IMR-90 (cell line): ENCODE measurements at regions not wholly inside any gene's neighbourhood (a gene's known extent, or its start where the extent isn't known, plus 50 kb on each side); places are given as distances from the start of the nearest gene placed in this dataset.
A peak's percentile ranks its signal among the peaks of the same experiment; 100 is the strongest.
"Not testable (repeated sequence)": the region's sequence is repeated elsewhere in the genome, so short reads cannot be mapped to it uniquely, and the experiment has no call there.

ENCODE experiments used
- ATAC-seq: fragments of 200-7000 bp; cut with Tn5 transposase; 2 replicates; pipeline ENCODE4 v1.9.1; 2020; ENCODE audit warnings: low read depth, mild to moderate bottlenecking, moderate library complexity
- BruUV-seq: library from RNA; stranded (reverse); fragments of 400-500 nt; replicated peaks from 2 replicates; lab custom pipeline; 2021; lab: Mats Ljungman, UMichigan
- CTCF ChIA-PET: fragments of 300-600 bp; formaldehyde crosslinking; extraction: SDS; loops from one replicate; lab custom pipeline; 2021; ENCODE audit warnings: antibody characterized with exemption; lab: Yijun Ruan, JAX
- POLR2A ChIA-PET: fragments of 300-600 bp; sonication (Branson Sonifier 250); formaldehyde crosslinking; loops from one replicate; lab custom pipeline; 2022; ENCODE audit warnings: antibody characterized with exemption; ENCODE audit not compliant: unreplicated experiment; lab: Charles Lee
- DNase-seq: peaks from one replicate; pipeline ENCODE4 v3.0.0; 2013
- H2AFZ ChIP-seq: replicated peaks from 2 replicates; pipeline ENCODE3; 2013; ENCODE audit warnings: low read length, mild to moderate bottlenecking; ENCODE audit not compliant: poor library complexity
- H2AK5ac ChIP-seq: 2 replicates; pipeline ENCODE4 v1.6.1; 2013; ENCODE audit warnings: low read depth, low read length, inconsistent platforms
- H2AK9ac ChIP-seq: replicated peaks from 2 replicates; pipeline ENCODE3; 2013; ENCODE audit warnings: mild to moderate bottlenecking, low read depth, low read length, moderate library complexity; ENCODE audit not compliant: poor library complexity
- H2BK120ac ChIP-seq: 2 replicates; pipeline ENCODE4 v1.6.1; 2013; ENCODE audit warnings: low read depth, low read length, inconsistent platforms
- H2BK15ac ChIP-seq: 3 replicates; pipeline ENCODE4 v1.6.1; 2013; ENCODE audit warnings: low read depth, low read length, inconsistent platforms
- H2BK20ac ChIP-seq: 2 replicates; pipeline ENCODE4 v1.6.1; 2013; ENCODE audit warnings: low read depth, mild to moderate bottlenecking, inconsistent platforms, low read length, moderate library complexity
- H2BK5ac ChIP-seq: 2 replicates; pipeline ENCODE4 v1.6.1; 2013; ENCODE audit warnings: mild to moderate bottlenecking, low read depth, low read length, inconsistent platforms; ENCODE audit not compliant: poor library complexity, severe bottlenecking
- H3K14ac ChIP-seq: replicated peaks from 2 replicates; pipeline ENCODE4 v1.6.1; 2013; ENCODE audit warnings: low read depth, low read length, inconsistent platforms
- H3K18ac ChIP-seq: 2 replicates; pipeline ENCODE4 v1.6.1; 2013; ENCODE audit warnings: low read depth, low read length, control low read depth
- H3K23ac ChIP-seq: 2 replicates; pipeline ENCODE4 v1.6.1; 2013; ENCODE audit warnings: low read depth, low read length, inconsistent platforms
- H3K27ac ChIP-seq: 2 replicates; pipeline ENCODE4 v1.5.1; 2013; ENCODE audit warnings: mild to moderate bottlenecking, control low read depth, low read length; ENCODE audit not compliant: insufficient read depth
- H3K27me3 ChIP-seq: 2 replicates; pipeline ENCODE4 v1.6.1; 2013; ENCODE audit warnings: low read length; ENCODE audit not compliant: control insufficient read depth, insufficient read depth
- H3K36me3 ChIP-seq: 2 replicates; pipeline ENCODE4 v1.6.1; 2013; ENCODE audit warnings: low read length, mixed read lengths; ENCODE audit not compliant: control insufficient read depth, insufficient read depth
- H3K4ac ChIP-seq: 2 replicates; pipeline ENCODE4 v1.6.1; 2013; ENCODE audit warnings: low read depth, low read length, inconsistent platforms
- H3K4me1 ChIP-seq: 2 replicates; pipeline ENCODE4 v1.6.1; 2013; ENCODE audit warnings: low read length, mixed read lengths; ENCODE audit not compliant: control insufficient read depth, insufficient read depth
- H3K4me2 ChIP-seq: 2 replicates; pipeline ENCODE4 v1.6.1; 2013; ENCODE audit warnings: low read depth, mild to moderate bottlenecking, control low read depth, low read length, moderate library complexity
- H3K4me3 ChIP-seq: 2 replicates; pipeline ENCODE4 v1.5.1; 2013; ENCODE audit warnings: low read depth, mild to moderate bottlenecking, control low read depth, low read length, moderate library complexity; ENCODE audit not compliant: insufficient read depth
- H3K56ac ChIP-seq: 2 replicates; pipeline ENCODE4 v1.6.1; 2013; ENCODE audit warnings: low read length, inconsistent platforms; ENCODE audit not compliant: insufficient read depth; ENCODE audit errors: extremely low read depth
- H3K79me1 ChIP-seq, 2 experiments: 2 replicates each; pipeline ENCODE4 v1.6.1; 2013; ENCODE audit warnings: low read length in 2 of 2, inconsistent platforms in 1 of 2, low read depth in 1 of 2
- H3K9ac ChIP-seq: 2 replicates; pipeline ENCODE4 v1.6.1; 2013; ENCODE audit warnings: low read depth, low read length, control low read depth
- H3K9me1 ChIP-seq: 2 replicates; pipeline ENCODE4 v1.6.1; 2013; ENCODE audit warnings: low read length, inconsistent platforms; ENCODE audit not compliant: insufficient read depth
- H3K9me3 ChIP-seq: 2 replicates; pipeline ENCODE4 v1.6.1; 2013; ENCODE audit warnings: low read length; ENCODE audit not compliant: control insufficient read depth, insufficient read depth
- H4K20me1 ChIP-seq: 2 replicates; pipeline ENCODE4 v1.6.1; 2013; ENCODE audit warnings: low read length, inconsistent platforms; ENCODE audit not compliant: insufficient read depth
- H4K5ac ChIP-seq: 2 replicates; pipeline ENCODE4 v1.6.1; 2013; ENCODE audit warnings: mild to moderate bottlenecking, low read depth, low read length, control low read depth
- H4K8ac ChIP-seq, 2 experiments: 2 replicates each; pipeline ENCODE4 v1.6.1; 2013; ENCODE audit warnings: low read depth in 2 of 2, low read length in 2 of 2, control low read depth in 1 of 2, inconsistent platforms in 1 of 2
- H4K91ac ChIP-seq: 2 replicates; pipeline ENCODE4 v1.6.1; 2013; ENCODE audit warnings: low read depth, low read length, inconsistent platforms; ENCODE audit not compliant: insufficient read depth
- NFE2L2 ChIP-seq: fragments of 150-350 bp; IDR thresholded peaks from 2 replicates; pipeline ENCODE4 v1.6.1; 2016; ENCODE audit warnings: low read depth, mild to moderate bottlenecking, low read length
- WGBS, 2 experiments: methylation state at CpG; one replicate each; pipeline versions ENCODE4 v1.1.5 to v1.1.7; 2013; ENCODE audit warnings: missing lambda C conversion rate in 2 of 2; ENCODE audit not compliant: insufficient read length in 1 of 2; ENCODE audit errors: extremely low coverage in 2 of 2; 5-methylcytosine and 5-hydroxymethylcytosine counted together
- dilution Hi-C: fragments of 300-500 bp; cut with HindIII; formaldehyde crosslinking; loops from one replicate; pipeline ENCODE4 v1.14.3; 2018; ENCODE audit warnings: low sequenced_read_pairs; ENCODE audit not compliant: unreplicated experiment
- in situ Hi-C: fragments of 300-500 bp; cut with MboI; formaldehyde crosslinking; loops from 3 replicates; pipeline ENCODE4 v1.14.3; 2019; ENCODE audit warnings: low sequenced_read_pairs, inconsistent platforms, mixed read lengths
- intact Hi-C: fragments of 100-400 bp; cut with micrococcal nuclease; formaldehyde crosslinking; loops from 2 replicates; pipeline ENCODE4 v1.10.0; 2022

DNA sequence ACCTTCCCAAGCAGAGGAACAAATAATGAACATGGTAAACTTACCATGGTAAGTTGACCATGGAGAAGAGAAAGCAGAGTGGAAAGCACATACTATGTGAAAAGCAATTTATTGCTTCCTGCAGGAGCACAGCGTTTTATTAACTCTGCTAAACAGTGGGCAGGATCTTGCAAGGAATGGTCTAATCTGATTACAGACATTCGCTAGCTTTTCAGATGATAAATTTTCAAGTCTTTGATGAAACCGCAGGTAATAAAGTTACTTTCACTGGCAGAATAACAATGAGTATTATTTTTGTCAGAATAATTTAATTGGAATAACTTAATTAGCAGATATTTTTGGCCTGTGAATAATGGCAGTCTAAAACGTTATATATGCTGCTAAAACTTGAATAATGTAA, 89.6 kb upstream of the HGF start:
- no peak overlapping the region for H4K91ac ChIP-seq
- H3K4ac ChIP-seq = no peak overlapping the region
- H3K9me1 ChIP-seq = no peaks in the 10 kb centered on the region
- no peak overlapping the region for H2AFZ ChIP-seq
- dilution Hi-C loops (no loop called here), in situ Hi-C loops (no loop called here), intact Hi-C loops (no loop called here)
- H3K36me3 ChIP-seq = no peaks in the 10 kb centered on the region
- H3K4me3 ChIP-seq = no peak overlapping the region
- no peak overlapping the region for H3K4me2 ChIP-seq
- H2AK9ac ChIP-seq = no peak overlapping the region
- no peaks in the 10 kb centered on the region for H3K79me1 ChIP-seq
- TF ChIP-seq NFE2L2 = no peak
- no peak for ATAC-seq
- no TSS peak for BruUV-seq
- H4K8ac ChIP-seq = no peak overlapping the region
- no peak overlapping the region for H2BK15ac ChIP-seq
- no CpG with 5 or more reads among the region's 4 CpGs for WGBS, 2 experiments
- no peaks in the 10 kb centered on the region for H3K9me3 ChIP-seq
- H3K27me3 ChIP-seq = no peaks in the 10 kb centered on the region
- no peak overlapping the region for H2AK5ac ChIP-seq
- DNase-seq = no peak
- no peak overlapping the region for H3K18ac ChIP-seq
- no peaks in the 10 kb centered on the region for H3K4me1 ChIP-seq
- no peak overlapping the region for H3K14ac ChIP-seq
- H3K56ac ChIP-seq = no peak overlapping the region
- no peak overlapping the region for H2BK5ac ChIP-seq
- H4K5ac ChIP-seq = no peak overlapping the region
- no peak overlapping the region for H3K27ac ChIP-seq
- no peak overlapping the region for H2BK120ac ChIP-seq
- POLR2A ChIA-PET = no interaction called here
- no peak overlapping the region for H2BK20ac ChIP-seq
- no peaks in the 10 kb centered on the region for H4K20me1 ChIP-seq
- CTCF ChIA-PET = interaction anchor here (1.1 kb wide), 1 partner anchor 13 kb away, joined by 3 read pairs; no protein-coding TSS in a partner anchor
- H3K23ac ChIP-seq = no peak overlapping the region
- H3K9ac ChIP-seq = no peak overlapping the region

DNA sequence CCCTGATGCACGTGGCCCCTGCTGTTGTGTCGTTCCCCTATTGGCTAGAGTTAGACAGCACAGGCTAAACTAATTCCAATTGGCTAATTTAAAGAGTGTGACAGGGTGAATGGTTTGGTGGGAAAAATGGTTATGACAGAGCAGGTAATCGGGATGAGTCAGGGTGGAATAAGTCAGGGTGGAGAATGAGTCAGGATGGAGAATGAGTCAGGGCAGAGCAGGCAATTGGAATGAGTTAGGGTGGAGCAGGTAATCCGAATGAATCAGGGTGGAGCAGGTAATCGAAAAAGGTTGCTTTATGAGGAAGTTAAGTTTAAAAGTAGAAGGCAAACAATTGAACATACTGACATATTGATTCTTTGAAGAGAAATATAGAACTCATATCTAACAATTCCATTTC, 89.0 kb upstream of the HGF start:
- H3K14ac ChIP-seq, in situ Hi-C loops, H3K23ac ChIP-seq, H3K79me1 ChIP-seq, H4K20me1 ChIP-seq, H4K8ac ChIP-seq, dilution Hi-C loops, H2BK15ac ChIP-seq, H3K4me2 ChIP-seq, H3K18ac ChIP-seq, H3K4ac ChIP-seq, H3K27ac ChIP-seq, H3K9me1 ChIP-seq, H4K91ac ChIP-seq, H2BK20ac ChIP-seq, intact Hi-C loops, H3K9me3 ChIP-seq, H4K5ac ChIP-seq, ATAC-seq, H3K27me3 ChIP-seq, H2AK9ac ChIP-seq, H2AFZ ChIP-seq, H2BK120ac ChIP-seq, POLR2A ChIA-PET, H3K4me1 ChIP-seq, H3K4me3 ChIP-seq, H3K9ac ChIP-seq, H3K36me3 ChIP-seq, H2BK5ac ChIP-seq, BruUV-seq, H3K56ac ChIP-seq, H2AK5ac ChIP-seq: not testable (repeated sequence)
- CTCF ChIA-PET = interaction anchor here (1.0 to 1.1 kb wide), 2 partner anchors 12 to 305 kb away, joined by 3 read pairs; no protein-coding TSS in a partner anchor
- 76% methylated on average over 2 of the region's 5 CpGs; no CpG with 5 or more reads in 1 of the 2 experiments for WGBS, 2 experiments
- DNase-seq = peak; percentile 17
